ENCODE measurements at regions not wholly inside any gene's neighbourhood (a gene's known extent, or its start where the extent isn't known, plus 50 kb on each side); places are given as distances from the start of the nearest gene placed in this dataset.

DNA sequence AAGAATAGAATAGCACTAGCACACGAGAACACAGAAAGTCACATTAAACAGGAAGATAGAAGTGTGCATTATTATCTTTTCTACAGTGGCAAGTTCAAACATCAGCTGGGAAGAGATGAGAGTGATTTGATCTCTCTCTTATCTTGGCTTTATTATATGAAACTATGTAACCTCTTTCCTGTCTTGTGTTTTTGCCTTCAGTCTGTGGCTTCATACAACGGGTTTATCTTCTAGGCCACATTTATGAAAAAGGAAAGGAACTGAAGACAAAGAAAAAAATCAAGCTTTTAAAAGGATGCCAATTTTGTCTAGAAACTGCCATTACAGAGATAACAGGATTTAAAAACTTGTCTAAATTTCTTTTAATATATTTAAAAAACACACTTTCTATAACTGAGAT is 983.6 kb downstream of the RPA4 start:
- no peak for TF ChIP-seq CEBPB (IDR thresholded peaks at IDR 0.05; ENCODE audit: low read depth, low read length)
- TF ChIP-seq, protein P1, sequence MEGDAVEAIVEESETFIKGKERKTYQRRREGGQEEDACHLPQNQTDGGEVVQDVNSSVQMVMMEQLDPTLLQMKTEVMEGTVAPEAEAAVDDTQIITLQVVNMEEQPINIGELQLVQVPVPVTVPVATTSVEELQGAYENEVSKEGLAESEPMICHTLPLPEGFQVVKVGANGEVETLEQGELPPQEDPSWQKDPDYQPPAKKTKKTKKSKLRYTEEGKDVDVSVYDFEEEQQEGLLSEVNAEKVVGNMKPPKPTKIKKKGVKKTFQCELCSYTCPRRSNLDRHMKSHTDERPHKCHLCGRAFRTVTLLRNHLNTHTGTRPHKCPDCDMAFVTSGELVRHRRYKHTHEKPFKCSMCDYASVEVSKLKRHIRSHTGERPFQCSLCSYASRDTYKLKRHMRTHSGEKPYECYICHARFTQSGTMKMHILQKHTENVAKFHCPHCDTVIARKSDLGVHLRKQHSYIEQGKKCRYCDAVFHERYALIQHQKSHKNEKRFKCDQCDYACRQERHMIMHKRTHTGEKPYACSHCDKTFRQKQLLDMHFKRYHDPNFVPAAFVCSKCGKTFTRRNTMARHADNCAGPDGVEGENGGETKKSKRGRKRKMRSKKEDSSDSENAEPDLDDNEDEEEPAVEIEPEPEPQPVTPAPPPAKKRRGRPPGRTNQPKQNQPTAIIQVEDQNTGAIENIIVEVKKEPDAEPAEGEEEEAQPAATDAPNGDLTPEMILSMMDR (IDR thresholded peaks at IDR 0.05; ENCODE audit: control extremely low read depth in 1 of 3, insufficient read depth in 1 of 3, low read depth in 1 of 3, low read length in 3 of 3), result no peak
- no peak for TF ChIP-seq CBX5 (IDR thresholded peaks at IDR 0.05; ENCODE audit: low read depth, low read length)
- no peak for TF ChIP-seq RAD21 (IDR thresholded peaks at IDR 0.05 in 1 of 2, conservative IDR thresholded peaks at IDR 0.05 in 1 of 2; ENCODE audit: low read depth in 2 of 2, low read length in 2 of 2)
- no peak for TF ChIP-seq CREB1 (IDR thresholded peaks at IDR 0.05)
- TF ChIP-seq YY1 (IDR thresholded peaks at IDR 0.05; ENCODE audit: low read depth, low read length), result no peak
- no peak for TF ChIP-seq EZH2 (IDR thresholded peaks at IDR 0.05; ENCODE audit: low read depth, low read length, severe bottlenecking)
